Ovary (tissue), 7 donors: ENCODE measurements at regions not wholly inside any gene's neighbourhood (a gene's known extent, or its start where the extent isn't known, plus 50 kb on each side); places are given as distances from the start of the nearest gene placed in this dataset.

Experiments
- DNase-seq, 5 donors: peaks; one replicate each; pipeline ENCODE4 v3.0.0-alpha.2; 2019 to 2020
- H3K27ac ChIP-seq, 2 donors: fragments of 200-600 bp; one replicate each; pipeline versions ENCODE4 v1.5.1 to v1.8.0; 2019 to 2022
- H3K27me3 ChIP-seq: fragments of 200-600 bp; one replicate; pipeline ENCODE4 v1.8.0; 2022
- H3K36me3 ChIP-seq: fragments of 200-600 bp; sonication (generic); one replicate; pipeline ENCODE4 v1.5.1; 2019
- H3K4me1 ChIP-seq: one replicate; pipeline ENCODE4 v1.8.1; 2013; ENCODE audit warnings: mild to moderate bottlenecking, moderate library complexity; ENCODE audit not compliant: insufficient read depth
- H3K4me3 ChIP-seq: fragments of 200-600 bp; sonication (generic); one replicate; pipeline ENCODE4 v1.5.1; 2017
- H3K9me3 ChIP-seq, 2 donors: fragments of 200-600 bp in 1 of 2; sonication (generic) in 1 of 2; one replicate each; pipeline versions ENCODE4 v1.5.1 to v1.8.1; 2013 to 2019; ENCODE audit warnings: mild to moderate bottlenecking in 1 of 2, moderate library complexity in 1 of 2
- CTCF ChIP-seq, 3 donors: fragments of 450-650 bp in 2 of 3; fragments of 200-600 bp in 1 of 3; IDR thresholded peaks; one replicate each; pipeline versions ENCODE4 v1.5.1 to v1.8.0; 2016 to 2022; ENCODE audit warnings: antibody characterized with exemption in 3 of 3, mild to moderate bottlenecking in 1 of 3
- EP300 ChIP-seq: sonication (generic); formaldehyde crosslinking; IDR thresholded peaks from one replicate; pipeline ENCODE4 v1.6.1; 2017; ENCODE audit warnings: antibody characterized with exemption
- POLR2A ChIP-seq: fragments of 450-650 bp; IDR thresholded peaks from one replicate; pipeline ENCODE4 v1.6.1; 2017; ENCODE audit warnings: antibody characterized with exemption, mild to moderate bottlenecking, moderate library complexity
- WGBS, 3 donors: extraction: QIAGEN DNeasy Blood & Tissue Kit in 1 of 3; methylation state at CpG; one replicate each; pipeline versions ENCODE4 v1.1.5 to v1.1.7; 2013 to 2017; 5-methylcytosine and 5-hydroxymethylcytosine counted together
- intact Hi-C, 4 donors: fragments of 100-400 bp; cut with DNase I; formaldehyde crosslinking; loops; one replicate each; pipeline versions ENCODE4 v1.11.0 to v1.15.1; 2022 to 2023
- donor health status: DM: no; HTN: no; CAD: no; lungs with moderate emphysema.
- donor health status: DM: no; HTN: no; CAD: no.
- donor health status: Bipolar disorder and iron deficiency.
- donor health status: DM: no; HTN: no; CAD: no.
- donor health status: DM: yes; HTN: yes; CAD: no.

- intact Hi-C loops: no loop called here
- TF ChIP-seq POLR2A (no peak), CTCF (IDR thresholded peaks at IDR 0.05) (no peak), EP300 (no peak)
- no peak for DNase-seq
- H3K9me3 ChIP-seq: no peaks in the 10 kb centered on the region
- H3K27ac ChIP-seq: no peak overlapping the region
- 6 to 60% (median 22%) methylated on average over 4 of the region's 4 CpGs for WGBS, 3 donors
- H3K27me3 ChIP-seq: no peaks in the 10 kb centered on the region
- H3K4me1 ChIP-seq: no peaks in the 10 kb centered on the region
- H3K36me3 ChIP-seq: no peaks in the 10 kb centered on the region
- no peak overlapping the region for H3K4me3 ChIP-seq
These were observed 268.3 kb downstream of the ARRDC4 start for GRCh38 chr15:98228846-98229245.

GRCh38 chr15:98230975-98231374, 270.5 kb downstream of the ARRDC4 start:
- TF ChIP-seq CTCF (IDR thresholded peaks at IDR 0.05): no peak
- TF ChIP-seq EP300: no peak
- no peak for TF ChIP-seq POLR2A
- H3K4me3 ChIP-seq: no peak overlapping the region
- no peaks in the 10 kb centered on the region for H3K9me3 ChIP-seq
- H3K4me1 ChIP-seq: no peaks in the 10 kb centered on the region
- no peak overlapping the region for H3K27ac ChIP-seq
- intact Hi-C loops: no loop called here
- DNase-seq: no peak
- no peaks in the 10 kb centered on the region for H3K36me3 ChIP-seq
- 90 to 92% (median 90%) methylated on average over 5 of the region's 5 CpGs for WGBS, 3 donors
- no peaks in the 10 kb centered on the region for H3K27me3 ChIP-seq

- no peak for DNase-seq
- Histone ChIP-seq H3K9me3 (no peaks in the 10 kb centered on the region), H3K36me3 (no peaks in the 10 kb centered on the region), H3K4me3 (no peak overlapping the region), H3K27me3 (no peaks in the 10 kb centered on the region), H3K27ac (no peak overlapping the region), H3K4me1 (no peaks in the 10 kb centered on the region)
- intact Hi-C loops: no loop called here
- TF ChIP-seq POLR2A (no peak), EP300 (no peak), CTCF (IDR thresholded peaks at IDR 0.05) (no peak)
- 76 to 83% (median 82%) methylated on average over 8 of the region's 8 CpGs for WGBS, 3 donors
These were observed 271.4 kb downstream of the ARRDC4 start for GRCh38 chr15:98231696-98232440.

- no peaks in the 10 kb centered on the region for H3K9me3 ChIP-seq
- H3K27ac ChIP-seq: no peak overlapping the region
- H3K4me1 ChIP-seq: no peaks in the 10 kb centered on the region
- no peaks in the 10 kb centered on the region for H3K27me3 ChIP-seq
- no peak overlapping the region for H3K4me3 ChIP-seq
- WGBS, 3 donors: 71 to 96% (median 88%) methylated on average over 3 of the region's 3 CpGs
- no peaks in the 10 kb centered on the region for H3K36me3 ChIP-seq
- intact Hi-C loops: no loop called here
- DNase-seq: no peak
- no peak for TF ChIP-seq EP300
- TF ChIP-seq CTCF (IDR thresholded peaks at IDR 0.05): no peak
- no peak for TF ChIP-seq POLR2A
These were observed 272.3 kb downstream of the ARRDC4 start for GRCh38 chr15:98232761-98233160.
